PC-3 (cell line): ENCODE measurements at regions not wholly inside any gene's neighbourhood (a gene's known extent, or its start where the extent isn't known, plus 50 kb on each side); places are given as distances from the start of the nearest gene placed in this dataset.

Experiments
- EZH2 ChIP-seq: fragments of 300-600 bp; sonication (generic); IDR thresholded peaks from one replicate; pipeline ENCODE4 v1.6.1; 2017; ENCODE audit warnings: antibody characterized with exemption, mild to moderate bottlenecking, low read length; ENCODE audit not compliant: unreplicated experiment
- EZH2phosphoT487 ChIP-seq: fragments of 300-600 bp; sonication (generic); IDR thresholded peaks from 2 replicates; pipeline ENCODE4 v1.6.1; 2018; ENCODE audit warnings: mild to moderate bottlenecking, antibody characterized with exemption, low read length, borderline replicate concordance
- TF ChIP-seq, protein P1 (sequence below): fragments of 300-600 bp; sonication (generic); conservative IDR thresholded peaks from 2 replicates; pipeline ENCODE4 v1.5.1; 2017; ENCODE audit warnings: antibody characterized with exemption, low read depth, mild to moderate bottlenecking, low read length

DNA sequence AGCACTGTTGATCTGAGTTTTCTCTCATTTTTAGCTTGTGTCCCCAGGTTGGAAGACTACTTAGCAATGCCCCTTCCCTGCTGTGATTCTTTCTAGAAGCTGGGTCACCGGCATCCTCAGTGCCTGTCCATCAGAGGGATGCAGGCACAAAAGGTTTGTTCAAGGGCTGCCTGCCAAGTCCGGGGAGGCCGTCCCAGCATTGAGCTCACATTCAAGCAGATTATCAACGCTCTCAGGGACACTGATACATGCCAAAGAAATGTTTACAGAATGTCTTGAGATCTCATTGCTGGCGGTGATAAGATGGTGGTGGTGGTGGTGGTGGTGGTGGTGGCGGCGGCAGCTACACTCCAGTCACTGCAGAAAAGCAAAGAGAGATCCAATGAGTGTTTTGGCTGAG, 79.6 kb upstream of the VCX3A start:
- no peak for TF ChIP-seq EZH2phosphoT487
- TF ChIP-seq, protein P1, sequence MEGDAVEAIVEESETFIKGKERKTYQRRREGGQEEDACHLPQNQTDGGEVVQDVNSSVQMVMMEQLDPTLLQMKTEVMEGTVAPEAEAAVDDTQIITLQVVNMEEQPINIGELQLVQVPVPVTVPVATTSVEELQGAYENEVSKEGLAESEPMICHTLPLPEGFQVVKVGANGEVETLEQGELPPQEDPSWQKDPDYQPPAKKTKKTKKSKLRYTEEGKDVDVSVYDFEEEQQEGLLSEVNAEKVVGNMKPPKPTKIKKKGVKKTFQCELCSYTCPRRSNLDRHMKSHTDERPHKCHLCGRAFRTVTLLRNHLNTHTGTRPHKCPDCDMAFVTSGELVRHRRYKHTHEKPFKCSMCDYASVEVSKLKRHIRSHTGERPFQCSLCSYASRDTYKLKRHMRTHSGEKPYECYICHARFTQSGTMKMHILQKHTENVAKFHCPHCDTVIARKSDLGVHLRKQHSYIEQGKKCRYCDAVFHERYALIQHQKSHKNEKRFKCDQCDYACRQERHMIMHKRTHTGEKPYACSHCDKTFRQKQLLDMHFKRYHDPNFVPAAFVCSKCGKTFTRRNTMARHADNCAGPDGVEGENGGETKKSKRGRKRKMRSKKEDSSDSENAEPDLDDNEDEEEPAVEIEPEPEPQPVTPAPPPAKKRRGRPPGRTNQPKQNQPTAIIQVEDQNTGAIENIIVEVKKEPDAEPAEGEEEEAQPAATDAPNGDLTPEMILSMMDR = no peak
- TF ChIP-seq EZH2 = no peak
